Hepatocyte (in vitro differentiated cells): ENCODE measurements at regions not wholly inside any gene's neighbourhood (a gene's known extent, or its start where the extent isn't known, plus 50 kb on each side); places are given as distances from the start of the nearest gene placed in this dataset.

Source experiments
- DNase-seq: peaks from one replicate; pipeline ENCODE4 v3.0.0-alpha.2; 2016; ENCODE audit warnings: low spot score
- H2AFZ ChIP-seq: fragments of 200-600 bp; sonication (generic); 2 replicates; pipeline ENCODE4 v1.6.0; 2016; ENCODE audit warnings: antibody characterized with exemption, mild to moderate bottlenecking
- H3K27ac ChIP-seq: fragments of 200-600 bp; sonication (generic); 2 replicates; pipeline ENCODE4 v1.5.1; 2016; ENCODE audit warnings: mild to moderate bottlenecking
- H3K27me3 ChIP-seq: fragments of 200-600 bp; sonication (generic); 2 replicates; pipeline ENCODE4 v1.6.1; 2016
- H3K36me3 ChIP-seq: fragments of 200-600 bp; sonication (generic); replicated peaks from 2 replicates; pipeline ENCODE4 v1.5.1; 2016; ENCODE audit warnings: low read depth; ENCODE audit not compliant: insufficient read depth
- H3K4me1 ChIP-seq: fragments of 200-600 bp; sonication (generic); 2 replicates; pipeline ENCODE4 v1.5.1; 2016; ENCODE audit warnings: mild to moderate bottlenecking, moderate library complexity; ENCODE audit not compliant: insufficient read depth
- H3K4me2 ChIP-seq: fragments of 200-600 bp; sonication (generic); 2 replicates; pipeline ENCODE4 v1.6.0; 2016
- H3K4me3 ChIP-seq: fragments of 200-600 bp; sonication (generic); 2 replicates; pipeline ENCODE4 v1.5.1; 2016; ENCODE audit warnings: mild to moderate bottlenecking
- H3K79me2 ChIP-seq: fragments of 200-600 bp; sonication (generic); 2 replicates; pipeline ENCODE4 v1.6.0; 2017; ENCODE audit warnings: mild to moderate bottlenecking
- H3K9me2 ChIP-seq: fragments of 200-600 bp; sonication (generic); replicated peaks from 2 replicates; pipeline ENCODE4 v1.6.0; 2017; ENCODE audit warnings: mild to moderate bottlenecking; ENCODE audit not compliant: insufficient read depth
- H3K9me3 ChIP-seq: fragments of 200-600 bp; sonication (generic); 2 replicates; pipeline ENCODE4 v1.5.1; 2016; ENCODE audit warnings: low read depth, mild to moderate bottlenecking
- H4K20me1 ChIP-seq: fragments of 200-600 bp; sonication (generic); 2 replicates; pipeline ENCODE4 v1.6.0; 2016; ENCODE audit warnings: mild to moderate bottlenecking; ENCODE audit not compliant: insufficient read depth, poor library complexity, severe bottlenecking
- CTCF ChIP-seq: fragments of 200-600 bp; sonication (generic); IDR thresholded peaks from 2 replicates; pipeline ENCODE4 v1.5.1; 2016; ENCODE audit warnings: antibody characterized with exemption, mild to moderate bottlenecking; ENCODE audit not compliant: poor library complexity
- EZH2 ChIP-seq: fragments of 200-600 bp; sonication (generic); IDR thresholded peaks from 2 replicates; pipeline ENCODE4 v1.6.1; 2016; ENCODE audit warnings: antibody characterized with exemption, mild to moderate bottlenecking, borderline replicate concordance
- EZH2phosphoT487 ChIP-seq: fragments of 200-600 bp; sonication (generic); IDR thresholded peaks from one replicate; pipeline ENCODE4 v1.6.1; 2018; ENCODE audit warnings: antibody characterized with exemption, mild to moderate bottlenecking, low read depth, moderate library complexity; ENCODE audit not compliant: unreplicated experiment, severe bottlenecking
- WGBS: methylation state at CpG from one replicate; pipeline ENCODE4 v1.1.6; 2016; ENCODE audit warnings: low lambda C conversion rate; ENCODE audit errors: missing lambda C conversion rate; 5-methylcytosine and 5-hydroxymethylcytosine counted together

GRCh38 chr6:120157873-120158272, 808.3 kb upstream of the MAN1A1 start:
- no peaks in the 10 kb centered on the region for H3K9me3 ChIP-seq
- no peak overlapping the region for H3K4me3 ChIP-seq
- no peak overlapping the region for H3K27ac ChIP-seq
- H3K4me2 ChIP-seq: no peak overlapping the region
- H3K36me3 ChIP-seq: no peaks in the 10 kb centered on the region
- no peaks in the 10 kb centered on the region for H3K27me3 ChIP-seq
- TF ChIP-seq CTCF (no peak), EZH2 (no peak), EZH2phosphoT487 (no peak)
- H3K79me2 ChIP-seq: no peaks in the 10 kb centered on the region
- H4K20me1 ChIP-seq: no peaks in the 10 kb centered on the region
- H3K4me1 ChIP-seq: no peaks in the 10 kb centered on the region
- DNase-seq: no peak
- H3K9me2 ChIP-seq: no peaks in the 10 kb centered on the region
- H2AFZ ChIP-seq: no peak overlapping the region

DNA sequence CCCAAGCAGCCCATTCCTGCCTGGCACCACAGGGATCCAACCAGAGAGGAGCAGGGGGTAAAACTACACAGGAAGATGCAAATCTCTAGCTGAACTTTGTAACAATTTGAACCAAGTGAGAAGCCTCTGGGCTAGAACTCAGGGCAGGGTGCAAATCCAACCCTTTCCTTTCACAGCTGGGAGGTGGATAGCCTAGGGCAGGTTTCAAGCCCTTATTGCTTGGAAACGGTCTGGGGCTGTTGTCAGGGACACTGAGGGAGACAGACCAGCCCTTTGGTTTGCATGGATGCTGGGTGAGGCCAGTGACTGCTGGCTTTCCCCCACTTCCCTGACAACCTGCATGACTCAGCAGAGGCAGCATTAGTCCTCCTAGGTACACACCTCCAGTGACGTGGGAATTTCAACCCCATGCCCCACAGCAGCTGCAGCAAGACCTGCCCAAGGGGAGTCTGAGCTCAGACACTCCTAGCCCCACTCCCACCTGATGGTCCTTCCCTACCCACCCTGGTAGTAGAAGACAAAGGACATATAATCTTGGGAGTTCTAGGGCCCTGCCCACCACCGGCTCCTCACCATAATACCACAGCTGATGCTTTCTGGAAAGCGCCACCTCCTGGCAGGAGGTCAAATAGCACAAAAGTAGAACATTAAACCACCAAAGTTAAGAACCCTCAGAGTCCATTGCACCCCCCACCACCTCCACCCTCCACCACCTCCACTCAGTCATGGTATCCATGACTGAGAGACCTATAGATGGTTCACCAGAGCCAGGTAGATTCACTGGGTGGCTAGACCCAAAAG, 797.7 kb upstream of the MAN1A1 start:
- Histone ChIP-seq H3K79me2 (no peaks in the 10 kb centered on the region), H3K9me2 (no peaks in the 10 kb centered on the region), H3K4me3 (no peak overlapping the region), H3K27me3 (no peaks in the 10 kb centered on the region), H3K27ac (no peak overlapping the region), H3K36me3 (no peaks in the 10 kb centered on the region), H4K20me1 (no peaks in the 10 kb centered on the region), H2AFZ (no peak overlapping the region), H3K4me2 (no peak overlapping the region), H3K4me1 (no peaks in the 10 kb centered on the region), H3K9me3 (no peaks in the 10 kb centered on the region)
- TF ChIP-seq CTCF (no peak), EZH2 (no peak), EZH2phosphoT487 (no peak)
- no peak for DNase-seq
- WGBS: 76% methylated on average over 4 of the region's 4 CpGs

DNA sequence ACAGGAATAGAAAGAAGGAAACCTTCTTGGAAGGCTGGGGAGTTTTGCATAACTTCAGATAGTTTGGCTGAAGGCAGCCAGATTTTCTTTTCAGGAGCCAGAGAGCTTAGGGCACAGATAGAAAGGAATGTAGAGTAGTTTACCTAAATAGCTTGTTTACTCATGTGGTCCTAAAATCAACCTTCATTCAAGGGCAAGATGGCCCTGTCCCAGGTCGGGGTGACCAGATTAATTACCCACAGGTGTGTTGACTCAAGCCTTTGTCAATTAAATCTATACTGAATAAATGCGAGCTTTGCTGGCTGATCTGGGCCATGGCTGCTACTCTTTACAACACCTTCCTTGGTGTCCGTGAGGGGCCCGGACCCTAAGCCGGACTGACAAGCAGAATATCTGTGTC, 792.0 kb upstream of the MAN1A1 start:
- no peak for DNase-seq
- H3K27me3 ChIP-seq: no peaks in the 10 kb centered on the region
- no peaks in the 10 kb centered on the region for H4K20me1 ChIP-seq
- no peaks in the 10 kb centered on the region for H3K9me3 ChIP-seq
- TF ChIP-seq EZH2phosphoT487 (no peak), CTCF (no peak), EZH2 (no peak)
- no peaks in the 10 kb centered on the region for H3K79me2 ChIP-seq
- no peak overlapping the region for H2AFZ ChIP-seq
- H3K36me3 ChIP-seq: no peaks in the 10 kb centered on the region
- H3K4me2 ChIP-seq: no peak overlapping the region
- H3K4me1 ChIP-seq: no peaks in the 10 kb centered on the region
- no peaks in the 10 kb centered on the region for H3K9me2 ChIP-seq
- H3K4me3 ChIP-seq: no peak overlapping the region
- H3K27ac ChIP-seq: no peak overlapping the region
- 84% methylated on average over 5 of the region's 5 CpGs for WGBS

GRCh38 chr6:120137492-120137891, 787.9 kb upstream of the MAN1A1 start:
- no peak for DNase-seq
- Histone ChIP-seq H3K36me3 (no peaks in the 10 kb centered on the region), H3K9me2 (no peaks in the 10 kb centered on the region), H3K9me3 (no peaks in the 10 kb centered on the region), H3K4me1 (no peaks in the 10 kb centered on the region), H4K20me1 (no peaks in the 10 kb centered on the region), H3K4me3 (no peak overlapping the region), H3K79me2 (no peaks in the 10 kb centered on the region), H3K27me3 (no peaks in the 10 kb centered on the region), H3K4me2 (no peak overlapping the region), H3K27ac (no peak overlapping the region), H2AFZ (no peak overlapping the region)
- 81% methylated on average over 2 of the region's 2 CpGs for WGBS
- TF ChIP-seq EZH2 (no peak), EZH2phosphoT487 (no peak), CTCF (no peak)
